HCT116 (cell line): ENCODE measurements at regions not wholly inside any gene's neighbourhood (a gene's known extent, or its start where the extent isn't known, plus 50 kb on each side); places are given as distances from the start of the nearest gene placed in this dataset.

Source experiments
- ATAC-seq: fragments of 200-7000 bp; cut with Tn5 transposase; 2 replicates; pipeline ENCODE4 v1.9.1; 2020; ENCODE audit warnings: mild to moderate bottlenecking, moderate library complexity
- BruUV-seq: library from RNA; stranded (reverse); fragments of 400-500 nt; replicated peaks from 2 replicates; lab custom pipeline; 2021; lab: Mats Ljungman, UMichigan
- CTCF ChIA-PET: fragments of 300-600 bp; sonication (Branson Sonifier 250); formaldehyde crosslinking; loops from one replicate; lab custom pipeline; 2021; ENCODE audit warnings: antibody characterized with exemption; lab: Charles Lee
- POLR2A ChIA-PET: fragments of 300-600, 350-600 bp; sonication (Branson Sonifier 250); formaldehyde crosslinking; loops from one replicate; lab custom pipeline; 2021; ENCODE audit warnings: antibody characterized with exemption; lab: Charles Lee
- RAD21 ChIA-PET, 2 experiments: fragments of 300-600 bp; sonication (Branson Sonifier 250); formaldehyde crosslinking; loops; one replicate each; lab custom pipeline; 2023; ENCODE audit warnings: low total read pairs in 2 of 2; ENCODE audit not compliant: uncharacterized antibody in 2 of 2, unreplicated experiment in 2 of 2, low non-redundant PET in 1 of 2; lab: Charles Lee
- DNase-seq: peaks from one replicate; pipeline ENCODE4 v3.0.0-alpha.2; 2010; ENCODE audit warnings: low read depth, low spot score
- H2AFZ ChIP-seq: fragments of 200-600 bp; shearing (Covaris generic), sonication (generic); 2 replicates; pipeline ENCODE4 v1.6.1; 2017; ENCODE audit warnings: low read depth, mixed run types, mixed read lengths, antibody characterized with exemption, low read length; ENCODE audit not compliant: poor library complexity, severe bottlenecking
- H3K27ac ChIP-seq: 2 replicates; pipeline ENCODE4 v1.5.1; 2012; ENCODE audit warnings: low read depth, low read length
- H3K27me3 ChIP-seq: fragments of 200-600 bp; sonication (generic); 2 replicates; pipeline ENCODE4 v1.6.1; 2016; ENCODE audit warnings: mixed run types, low read length, mixed read lengths; ENCODE audit not compliant: insufficient read depth
- H3K36me3 ChIP-seq, 2 experiments: fragments of 200-500 bp in 1 of 2; fragments of 200-600 bp in 1 of 2; sonication (Bioruptor generic) in 1 of 2; sonication (generic) in 1 of 2; 2 replicates each; pipeline versions ENCODE4 v1.5.1 to v1.6.1; 2014 to 2016; ENCODE audit warnings: low read length in 2 of 2, inconsistent platforms in 1 of 2, mixed read lengths in 1 of 2, mixed run types in 1 of 2; ENCODE audit not compliant: insufficient read depth in 2 of 2, control insufficient read depth in 1 of 2
- H3K4me1 ChIP-seq, 2 experiments: fragments of 200-600 bp in 1 of 2; sonication (generic) in 1 of 2; 2 replicates each; pipeline versions ENCODE4 v1.5.1 to v1.6.1; 2012 to 2017; ENCODE audit warnings: low read length in 2 of 2, inconsistent platforms in 1 of 2, mild to moderate bottlenecking in 1 of 2, mixed read lengths in 1 of 2, mixed run types in 1 of 2, moderate library complexity in 1 of 2; ENCODE audit not compliant: insufficient read depth in 2 of 2, control insufficient read depth in 1 of 2
- H3K4me2 ChIP-seq: fragments of 200-600 bp; sonication (generic); 2 replicates; pipeline ENCODE4 v1.6.1; 2017; ENCODE audit warnings: mixed run types, low read length, mixed read lengths
- H3K4me3 ChIP-seq, 2 experiments: fragments of 200-600 bp in 1 of 2; sonication (generic) in 1 of 2; replicated peaks in 1 of 2; 2 replicates each; pipeline ENCODE4 v1.5.1; 2011 to 2016; ENCODE audit warnings: low read length in 2 of 2, control low read depth in 1 of 2, low read depth in 1 of 2, mild to moderate bottlenecking in 1 of 2, mixed read lengths in 1 of 2, mixed run types in 1 of 2
- H3K79me2 ChIP-seq: fragments of 200-600 bp; sonication (generic); 2 replicates; pipeline ENCODE4 v1.6.1; 2017; ENCODE audit warnings: mild to moderate bottlenecking, mixed run types, low read length, moderate library complexity, mixed read lengths; ENCODE audit not compliant: insufficient read depth
- H3K9ac ChIP-seq: fragments of 200-600 bp; sonication (generic); 2 replicates; pipeline ENCODE4 v1.6.1; 2016; ENCODE audit warnings: low read length, mixed read lengths
- H3K9me2 ChIP-seq: fragments of 200-600 bp; sonication (generic), shearing (Covaris generic); 2 replicates; pipeline ENCODE4 v1.6.1; 2017; ENCODE audit warnings: mixed run types, mild to moderate bottlenecking, moderate library complexity; ENCODE audit not compliant: insufficient read depth
- H3K9me3 ChIP-seq, 2 experiments: fragments of 200-500 bp in 1 of 2; fragments of 200-600 bp in 1 of 2; sonication (Bioruptor generic) in 1 of 2; sonication (generic) in 1 of 2; 2 replicates each; pipeline ENCODE4 v1.6.1; 2014 to 2017; ENCODE audit warnings: low read length in 2 of 2, mixed read lengths in 2 of 2, inconsistent platforms in 1 of 2, low read depth in 1 of 2, mild to moderate bottlenecking in 1 of 2, mixed run types in 1 of 2, moderate library complexity in 1 of 2; ENCODE audit not compliant: control insufficient read depth in 1 of 2, insufficient read depth in 1 of 2
- H4K20me1 ChIP-seq: fragments of 200-600 bp; sonication (generic), shearing (Covaris generic); 2 replicates; pipeline ENCODE4 v1.6.1; 2017; ENCODE audit warnings: mixed run types, mild to moderate bottlenecking, moderate library complexity; ENCODE audit not compliant: insufficient read depth
- CBX3 ChIP-seq: IDR thresholded peaks from 2 replicates; pipeline ENCODE4 v1.6.1; 2012; ENCODE audit warnings: low read depth
- CEBPB ChIP-seq: IDR thresholded peaks from 2 replicates; pipeline ENCODE4 v1.6.1; 2012; ENCODE audit warnings: low read depth
- CTCF ChIP-seq, 3 experiments: fragments of 200-600 bp in 1 of 3; sonication (generic) in 1 of 3; IDR thresholded peaks in 2 of 3; conservative IDR thresholded peaks in 1 of 3; 2 replicates each; pipeline ENCODE4 v1.5.1; 2012 to 2017; ENCODE audit warnings: low read depth in 2 of 3, low read length in 2 of 3, antibody characterized with exemption in 1 of 3, borderline replicate concordance in 1 of 3, control low read depth in 1 of 3, mild to moderate bottlenecking in 1 of 3, mixed read lengths in 1 of 3, mixed run types in 1 of 3, moderate library complexity in 1 of 3; ENCODE audit not compliant: insufficient read depth in 1 of 3
- EGR1 ChIP-seq: IDR thresholded peaks from 2 replicates; pipeline ENCODE4 v1.6.1; 2012; ENCODE audit warnings: low read depth
- ELF1 ChIP-seq: IDR thresholded peaks from 2 replicates; pipeline ENCODE4 v1.6.1; 2012; ENCODE audit warnings: low read depth, borderline replicate concordance
- POLR2A ChIP-seq: IDR thresholded peaks from 2 replicates; pipeline ENCODE4 v1.7.0; 2011; ENCODE audit warnings: borderline replicate concordance; ENCODE audit not compliant: insufficient read depth, insufficient read length; ENCODE audit errors: extremely low read depth
- POLR2AphosphoS5 ChIP-seq: IDR thresholded peaks from 2 replicates; pipeline ENCODE4 v1.6.1; 2011; ENCODE audit warnings: mild to moderate bottlenecking, low read depth, low read length, moderate library complexity
- SIN3A ChIP-seq: IDR thresholded peaks from 2 replicates; pipeline ENCODE4 v1.6.1; 2012; ENCODE audit warnings: low read depth
- SP1 ChIP-seq: IDR thresholded peaks from 2 replicates; pipeline ENCODE4 v1.6.1; 2012; ENCODE audit warnings: low read depth
- ZNF274 ChIP-seq: fragments of 200-500 bp; sonication (Bioruptor generic); IDR thresholded peaks from 2 replicates; pipeline ENCODE4 v1.6.1; 2014; ENCODE audit warnings: mild to moderate bottlenecking, low read depth, low read length, inconsistent platforms
- intact Hi-C: fragments of 100-400 bp; cut with micrococcal nuclease; formaldehyde crosslinking; loops from 2 replicates; pipeline ENCODE4 v1.10.0; 2022
- TF ChIP-seq, protein P1 (sequence below): IDR thresholded peaks from 2 replicates; pipeline ENCODE4 v1.6.1; 2012

GRCh38 chr12:78585132-78585531, 279.4 kb upstream of the SYT1 start:
- Histone ChIP-seq H3K4me3 (no peak overlapping the region), H3K4me2 (no peak overlapping the region), H3K4me1 (no peaks in the 10 kb centered on the region), H3K9me3 (no peaks in the 10 kb centered on the region), H3K27ac (no peak overlapping the region), H4K20me1 (no peaks in the 10 kb centered on the region), H3K79me2 (no peaks in the 10 kb centered on the region), H2AFZ (no peak overlapping the region), H3K9ac (no peak overlapping the region), H3K27me3 (no peaks in the 10 kb centered on the region), H3K9me2 (no peaks in the 10 kb centered on the region; the same call in 1 of the 2 replicates), H3K36me3 (no peaks in the 10 kb centered on the region)
- CTCF ChIA-PET: interaction anchor here (0.7 kb wide), 1 partner anchor 418 kb away, joined by 3 read pairs; no protein-coding TSS in a partner anchor
- no TSS peak for BruUV-seq
- RAD21 ChIA-PET: no interaction called here
- DNase-seq (no peak), ATAC-seq (no peak)
- intact Hi-C loops: no loop called here
- TF ChIP-seq CTCF (IDR thresholded peaks at IDR 0.05 in 2 of 3, conservative IDR thresholded peaks at IDR 0.05 in 1 of 3; ENCODE audit: borderline replicate concordance in 1 of 3, insufficient read depth in 1 of 3, low read depth in 2 of 3, low read length in 2 of 3) (no peak), ELF1 (no peak), POLR2AphosphoS5 (no peak), ZNF274 (no peak), SIN3A (no peak), CEBPB (no peak), EGR1 (no peak), POLR2A (no peak), SP1 (no peak), CBX3 (no peak)
- TF ChIP-seq, protein P1, sequence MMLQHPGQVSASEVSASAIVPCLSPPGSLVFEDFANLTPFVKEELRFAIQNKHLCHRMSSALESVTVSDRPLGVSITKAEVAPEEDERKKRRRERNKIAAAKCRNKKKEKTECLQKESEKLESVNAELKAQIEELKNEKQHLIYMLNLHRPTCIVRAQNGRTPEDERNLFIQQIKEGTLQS: no peak
- POLR2A ChIA-PET: no interaction called here
